Neural cell (in vitro differentiated cells): ENCODE measurements at regions not wholly inside any gene's neighbourhood (a gene's known extent, or its start where the extent isn't known, plus 50 kb on each side); places are given as distances from the start of the nearest gene placed in this dataset.

Experiments
- EP300 ChIP-seq: fragments of 450-650 bp; conservative IDR thresholded peaks from 2 replicates; pipeline ENCODE4 v1.6.1; 2014; ENCODE audit warnings: antibody characterized with exemption, mild to moderate bottlenecking, moderate library complexity; ENCODE audit not compliant: poor library complexity, severe bottlenecking
- EZH2 ChIP-seq: fragments of 200-600, 300-800 bp; shearing (Covaris generic), sonication (generic); IDR thresholded peaks from 2 replicates; pipeline ENCODE4 v1.6.1; 2014; ENCODE audit warnings: antibody characterized with exemption, low read length, borderline replicate concordance, mild to moderate bottlenecking; ENCODE audit not compliant: insufficient read depth, poor library complexity, severe bottlenecking
- MXI1 ChIP-seq: fragments of 450-650 bp; conservative IDR thresholded peaks from 2 replicates; pipeline ENCODE4 v1.6.1; 2014; ENCODE audit warnings: antibody characterized with exemption, mild to moderate bottlenecking; ENCODE audit not compliant: poor library complexity, severe bottlenecking
- POLR2AphosphoS5 ChIP-seq: IDR thresholded peaks from 2 replicates; pipeline ENCODE4 v1.6.1; 2012
- RAD21 ChIP-seq: fragments of 450-650 bp; conservative IDR thresholded peaks from 2 replicates; pipeline ENCODE4 v1.6.1; 2014; ENCODE audit warnings: antibody characterized with exemption, mild to moderate bottlenecking, moderate library complexity
- SMC3 ChIP-seq: fragments of 450-650 bp; conservative IDR thresholded peaks from 2 replicates; pipeline ENCODE4 v1.6.1; 2014; ENCODE audit warnings: antibody characterized with exemption, mild to moderate bottlenecking, moderate library complexity; ENCODE audit not compliant: poor library complexity
- TAF1 ChIP-seq: IDR thresholded peaks from 2 replicates; pipeline ENCODE4 v1.6.1; 2012; ENCODE audit warnings: low read depth
- TF ChIP-seq, protein P1 (sequence below): fragments of 450-650 bp; IDR thresholded peaks from 2 replicates; pipeline ENCODE4 v1.5.1; 2014; ENCODE audit warnings: antibody characterized with exemption, mild to moderate bottlenecking, moderate library complexity; ENCODE audit not compliant: poor library complexity, severe bottlenecking
- TF ChIP-seq, protein P2 (sequence below): IDR thresholded peaks from 2 replicates; pipeline ENCODE4 v1.6.1; 2012; ENCODE audit warnings: borderline replicate concordance

DNA sequence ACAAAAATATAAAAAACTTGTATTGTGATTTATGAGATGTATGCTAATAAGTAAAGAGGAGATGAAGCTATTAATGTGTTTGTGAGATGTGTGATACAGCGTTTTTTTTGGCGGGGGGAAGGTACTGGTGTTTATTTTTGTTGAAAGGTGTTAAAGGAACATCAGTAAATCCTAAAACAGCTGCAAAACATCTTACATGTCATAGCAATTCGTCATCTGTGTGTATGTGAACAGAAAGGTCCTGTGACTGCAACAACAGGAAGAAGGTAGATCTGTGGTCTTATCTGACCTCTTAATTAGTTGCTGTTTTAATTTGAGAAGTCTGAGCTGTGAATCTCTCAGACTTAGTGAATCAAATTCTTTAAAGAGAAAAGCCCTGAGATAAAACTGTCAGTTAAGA is 1041.1 kb downstream of the JRKL start:
- TF ChIP-seq, protein P1, sequence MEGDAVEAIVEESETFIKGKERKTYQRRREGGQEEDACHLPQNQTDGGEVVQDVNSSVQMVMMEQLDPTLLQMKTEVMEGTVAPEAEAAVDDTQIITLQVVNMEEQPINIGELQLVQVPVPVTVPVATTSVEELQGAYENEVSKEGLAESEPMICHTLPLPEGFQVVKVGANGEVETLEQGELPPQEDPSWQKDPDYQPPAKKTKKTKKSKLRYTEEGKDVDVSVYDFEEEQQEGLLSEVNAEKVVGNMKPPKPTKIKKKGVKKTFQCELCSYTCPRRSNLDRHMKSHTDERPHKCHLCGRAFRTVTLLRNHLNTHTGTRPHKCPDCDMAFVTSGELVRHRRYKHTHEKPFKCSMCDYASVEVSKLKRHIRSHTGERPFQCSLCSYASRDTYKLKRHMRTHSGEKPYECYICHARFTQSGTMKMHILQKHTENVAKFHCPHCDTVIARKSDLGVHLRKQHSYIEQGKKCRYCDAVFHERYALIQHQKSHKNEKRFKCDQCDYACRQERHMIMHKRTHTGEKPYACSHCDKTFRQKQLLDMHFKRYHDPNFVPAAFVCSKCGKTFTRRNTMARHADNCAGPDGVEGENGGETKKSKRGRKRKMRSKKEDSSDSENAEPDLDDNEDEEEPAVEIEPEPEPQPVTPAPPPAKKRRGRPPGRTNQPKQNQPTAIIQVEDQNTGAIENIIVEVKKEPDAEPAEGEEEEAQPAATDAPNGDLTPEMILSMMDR, result no peak
- TF ChIP-seq SMC3 (no peak), EZH2 (no peak), TAF1 (no peak), RAD21 (no peak), EP300 (no peak), POLR2AphosphoS5 (no peak), MXI1 (no peak)
- TF ChIP-seq, protein P2, sequence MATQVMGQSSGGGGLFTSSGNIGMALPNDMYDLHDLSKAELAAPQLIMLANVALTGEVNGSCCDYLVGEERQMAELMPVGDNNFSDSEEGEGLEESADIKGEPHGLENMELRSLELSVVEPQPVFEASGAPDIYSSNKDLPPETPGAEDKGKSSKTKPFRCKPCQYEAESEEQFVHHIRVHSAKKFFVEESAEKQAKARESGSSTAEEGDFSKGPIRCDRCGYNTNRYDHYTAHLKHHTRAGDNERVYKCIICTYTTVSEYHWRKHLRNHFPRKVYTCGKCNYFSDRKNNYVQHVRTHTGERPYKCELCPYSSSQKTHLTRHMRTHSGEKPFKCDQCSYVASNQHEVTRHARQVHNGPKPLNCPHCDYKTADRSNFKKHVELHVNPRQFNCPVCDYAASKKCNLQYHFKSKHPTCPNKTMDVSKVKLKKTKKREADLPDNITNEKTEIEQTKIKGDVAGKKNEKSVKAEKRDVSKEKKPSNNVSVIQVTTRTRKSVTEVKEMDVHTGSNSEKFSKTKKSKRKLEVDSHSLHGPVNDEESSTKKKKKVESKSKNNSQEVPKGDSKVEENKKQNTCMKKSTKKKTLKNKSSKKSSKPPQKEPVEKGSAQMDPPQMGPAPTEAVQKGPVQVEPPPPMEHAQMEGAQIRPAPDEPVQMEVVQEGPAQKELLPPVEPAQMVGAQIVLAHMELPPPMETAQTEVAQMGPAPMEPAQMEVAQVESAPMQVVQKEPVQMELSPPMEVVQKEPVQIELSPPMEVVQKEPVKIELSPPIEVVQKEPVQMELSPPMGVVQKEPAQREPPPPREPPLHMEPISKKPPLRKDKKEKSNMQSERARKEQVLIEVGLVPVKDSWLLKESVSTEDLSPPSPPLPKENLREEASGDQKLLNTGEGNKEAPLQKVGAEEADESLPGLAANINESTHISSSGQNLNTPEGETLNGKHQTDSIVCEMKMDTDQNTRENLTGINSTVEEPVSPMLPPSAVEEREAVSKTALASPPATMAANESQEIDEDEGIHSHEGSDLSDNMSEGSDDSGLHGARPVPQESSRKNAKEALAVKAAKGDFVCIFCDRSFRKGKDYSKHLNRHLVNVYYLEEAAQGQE, result no peak
